GM21423 (cell line): ENCODE measurements at regions not wholly inside any gene's neighbourhood (a gene's known extent, or its start where the extent isn't known, plus 50 kb on each side); places are given as distances from the start of the nearest gene placed in this dataset.

Source experiments
- ATAC-seq: cut with Tn5 transposase; IDR thresholded peaks from one replicate; pipeline ENCODE4 v1.9.1; 2021; ENCODE audit warnings: mild to moderate bottlenecking, moderate library complexity; ENCODE audit not compliant: unreplicated experiment

- no peak for ATAC-seq
Measured at GRCh38 chr4:108529102-108529501, 91.3 kb upstream of the RPL34 start.

- ATAC-seq, result peak; percentile 90
Measured at GRCh38 chr4:108527723-108528122, 92.7 kb upstream of the RPL34 start.

GRCh38 chr4:108520807-108521206 lies 99.6 kb upstream of the RPL34 start:
- no peak for ATAC-seq

- ATAC-seq, result no peak
Measured at GRCh38 chr4:108519911-108520601, 100.3 kb upstream of the RPL34 start.

GRCh38 chr4:108519208-108519833 lies 101.1 kb upstream of the RPL34 start:
- ATAC-seq, result no peak

GRCh38 chr4:108512615-108513505 lies 107.5 kb upstream of the RPL34 start:
- ATAC-seq, result no peak

GRCh38 chr4:108511618-108512017 lies 108.8 kb upstream of the RPL34 start:
- ATAC-seq, result no peak

- no peak for ATAC-seq
Measured at GRCh38 chr4:108502356-108502755, 118.0 kb upstream of the RPL34 start.

GRCh38 chr4:108498925-108499324 lies 121.5 kb upstream of the RPL34 start:
- ATAC-seq, result no peak

- no peak for ATAC-seq
Measured at GRCh38 chr4:108493596-108493931, 126.8 kb upstream of the RPL34 start.

GRCh38 chr4:108492816-108493595 lies 127.4 kb upstream of the RPL34 start:
- ATAC-seq, result no peak

- no peak for ATAC-seq
Measured at GRCh38 chr4:108488865-108489264, 131.5 kb upstream of the RPL34 start.

- ATAC-seq, result no peak
Measured at GRCh38 chr4:108486046-108486445, 134.3 kb upstream of the RPL34 start.

- no peak for ATAC-seq
Measured at GRCh38 chr4:108484187-108484586, 136.2 kb upstream of the RPL34 start.

- no peak for ATAC-seq
Measured at GRCh38 chr4:108483650-108484049, 136.7 kb upstream of the RPL34 start.

GRCh38 chr4:108483079-108483478 lies 137.3 kb upstream of the RPL34 start:
- ATAC-seq, result no peak

GRCh38 chr4:108480881-108481280 lies 139.5 kb upstream of the RPL34 start:
- ATAC-seq, result no peak

- no peak for ATAC-seq
Measured at GRCh38 chr4:108477527-108478108, 142.8 kb upstream of the RPL34 start.

- no peak for ATAC-seq
Measured at GRCh38 chr4:108473163-108473720, 147.1 kb upstream of the RPL34 start.
